HepG2 (cell line): ENCODE measurements at regions not wholly inside any gene's neighbourhood (a gene's known extent, or its start where the extent isn't known, plus 50 kb on each side); places are given as distances from the start of the nearest gene placed in this dataset.

Experiments
- CBX1 ChIP-seq: IDR thresholded peaks from one replicate; pipeline ENCODE4 v1.6.1; 2016; ENCODE audit warnings: antibody characterized with exemption, low read depth
- CENPX ChIP-seq: sonication (generic); formaldehyde crosslinking; IDR thresholded peaks from 2 replicates; pipeline ENCODE4 v1.9.0; 2021; ENCODE audit warnings: mild to moderate bottlenecking, missing genetic modification reagents, moderate library complexity
- DPF2 ChIP-seq: sonication (generic); formaldehyde crosslinking; IDR thresholded peaks from 2 replicates; pipeline ENCODE4 v1.4.0; 2020; ENCODE audit warnings: mild to moderate bottlenecking, low read depth, missing genetic modification reagents, borderline replicate concordance
- KLF16 ChIP-seq, 2 experiments: sonication (generic) in 1 of 2; formaldehyde crosslinking in 1 of 2; IDR thresholded peaks; 2 replicates each; pipeline versions ENCODE4 v1.6.1 to v1.8.0; 2016 to 2023; ENCODE audit warnings: missing genetic modification reagents in 2 of 2, missing compliant biosample characterization in 1 of 2
- MBD4 ChIP-seq: IDR thresholded peaks from 2 replicates; pipeline ENCODE4 v1.6.1; 2012; ENCODE audit warnings: low read length, inconsistent platforms, borderline replicate concordance
- NFRKB ChIP-seq: fragments of 450-650 bp; IDR thresholded peaks from 2 replicates; pipeline ENCODE4 v1.6.1; 2017
- NKX3-1 ChIP-seq: sonication (generic); formaldehyde crosslinking; IDR thresholded peaks from 2 replicates; pipeline ENCODE4 v1.5.0; 2020; ENCODE audit warnings: missing genetic modification reagents
- NR2F2 ChIP-seq: IDR thresholded peaks from 2 replicates; pipeline ENCODE4 v1.6.1; 2012; ENCODE audit warnings: low read depth, inconsistent platforms, borderline replicate concordance
- PAF1 ChIP-seq: IDR thresholded peaks from 2 replicates; pipeline ENCODE4 v1.6.1; 2016; ENCODE audit warnings: missing genetic modification reagents, missing compliant biosample characterization
- SAP130 ChIP-seq: IDR thresholded peaks from 2 replicates; pipeline ENCODE4 v1.6.1; 2016; ENCODE audit warnings: low read depth
- SIX4 ChIP-seq: sonication (generic); formaldehyde crosslinking; IDR thresholded peaks from 2 replicates; pipeline ENCODE4 v1.4.0; 2020; ENCODE audit warnings: missing genetic modification reagents
- SRY ChIP-seq: sonication (generic); formaldehyde crosslinking; IDR thresholded peaks from 2 replicates; pipeline ENCODE4 v1.8.0; 2022; ENCODE audit warnings: mild to moderate bottlenecking, missing genetic modification reagents
- SUZ12 ChIP-seq: fragments of 150-350 bp; IDR thresholded peaks from 2 replicates; pipeline ENCODE4 v1.6.1; 2014; ENCODE audit warnings: low read depth, low read length
- TOPORS ChIP-seq: sonication (generic); formaldehyde crosslinking; IDR thresholded peaks from 2 replicates; pipeline ENCODE4 v1.8.0; 2023; ENCODE audit warnings: mild to moderate bottlenecking, missing genetic modification reagents
- TRIM24 ChIP-seq: sonication (generic); formaldehyde crosslinking; IDR thresholded peaks from 2 replicates; pipeline ENCODE4 v1.8.0; 2022; ENCODE audit warnings: mild to moderate bottlenecking, missing genetic modification reagents
- YY1 ChIP-seq: IDR thresholded peaks from 2 replicates; pipeline ENCODE4 v1.6.1; 2011; ENCODE audit warnings: low read length, low read depth, moderate library complexity, mild to moderate bottlenecking; ENCODE audit not compliant: insufficient read depth, insufficient replicate concordance
- ZMYM3 ChIP-seq: sonication (generic); formaldehyde crosslinking; IDR thresholded peaks from 2 replicates; pipeline ENCODE4 v1.5.1; 2020; ENCODE audit warnings: mild to moderate bottlenecking, missing genetic modification reagents
- ZNF225 ChIP-seq: sonication (generic); formaldehyde crosslinking; IDR thresholded peaks from 2 replicates; pipeline ENCODE4 v1.4.0; 2020; ENCODE audit warnings: mild to moderate bottlenecking, missing genetic modification reagents
- ZNF260 ChIP-seq: sonication (generic); formaldehyde crosslinking; IDR thresholded peaks from 2 replicates; pipeline ENCODE4 v1.4.0; 2020; ENCODE audit warnings: missing genetic modification reagents, low read depth, mild to moderate bottlenecking, borderline replicate concordance
- ZNF274 ChIP-seq: sonication (generic); formaldehyde crosslinking; IDR thresholded peaks from 2 replicates; pipeline ENCODE4 v1.5.1; 2020; ENCODE audit warnings: mild to moderate bottlenecking, missing genetic modification reagents
- ZNF891 ChIP-seq: sonication (generic); formaldehyde crosslinking; IDR thresholded peaks from 2 replicates; pipeline ENCODE4 v1.5.0; 2020; ENCODE audit warnings: mild to moderate bottlenecking, missing genetic modification reagents
- ZSCAN31 ChIP-seq: sonication (generic); formaldehyde crosslinking; IDR thresholded peaks from 2 replicates; pipeline ENCODE4 v1.5.0; 2020; ENCODE audit warnings: low read depth, mild to moderate bottlenecking, missing genetic modification reagents
- ZZZ3 ChIP-seq: sonication (generic); formaldehyde crosslinking; IDR thresholded peaks from 2 replicates; pipeline ENCODE4 v1.4.0; 2020; ENCODE audit warnings: missing genetic modification reagents, mild to moderate bottlenecking, borderline replicate concordance
- TF ChIP-seq, protein P1 (sequence below): sonication (generic); formaldehyde crosslinking; IDR thresholded peaks from 2 replicates; pipeline ENCODE4 v1.8.1; 2023; ENCODE audit warnings: missing genetic modification reagents, mild to moderate bottlenecking, borderline replicate concordance
- TF ChIP-seq, protein P2 (sequence below): sonication (generic); formaldehyde crosslinking; IDR thresholded peaks from 2 replicates; pipeline ENCODE4 v1.4.0; 2020; ENCODE audit warnings: missing genetic modification reagents; ENCODE audit errors: not compliant biosample characterization
- TF ChIP-seq, protein P3 (sequence below): IDR thresholded peaks from 2 replicates; pipeline ENCODE4 v1.6.1; 2016; ENCODE audit warnings: mild to moderate bottlenecking, missing biosample characterization, missing genetic modification reagents
- TF ChIP-seq, protein P4 (sequence below): sonication (generic); formaldehyde crosslinking; IDR thresholded peaks from 2 replicates; pipeline ENCODE4 v1.4.0; 2020; ENCODE audit warnings: mild to moderate bottlenecking, missing genetic modification reagents
- TF ChIP-seq, protein P5 (sequence below): sonication (generic); formaldehyde crosslinking; IDR thresholded peaks from 2 replicates; pipeline ENCODE4 v1.5.1; 2020; ENCODE audit warnings: mild to moderate bottlenecking, missing genetic modification reagents, moderate library complexity

DNA sequence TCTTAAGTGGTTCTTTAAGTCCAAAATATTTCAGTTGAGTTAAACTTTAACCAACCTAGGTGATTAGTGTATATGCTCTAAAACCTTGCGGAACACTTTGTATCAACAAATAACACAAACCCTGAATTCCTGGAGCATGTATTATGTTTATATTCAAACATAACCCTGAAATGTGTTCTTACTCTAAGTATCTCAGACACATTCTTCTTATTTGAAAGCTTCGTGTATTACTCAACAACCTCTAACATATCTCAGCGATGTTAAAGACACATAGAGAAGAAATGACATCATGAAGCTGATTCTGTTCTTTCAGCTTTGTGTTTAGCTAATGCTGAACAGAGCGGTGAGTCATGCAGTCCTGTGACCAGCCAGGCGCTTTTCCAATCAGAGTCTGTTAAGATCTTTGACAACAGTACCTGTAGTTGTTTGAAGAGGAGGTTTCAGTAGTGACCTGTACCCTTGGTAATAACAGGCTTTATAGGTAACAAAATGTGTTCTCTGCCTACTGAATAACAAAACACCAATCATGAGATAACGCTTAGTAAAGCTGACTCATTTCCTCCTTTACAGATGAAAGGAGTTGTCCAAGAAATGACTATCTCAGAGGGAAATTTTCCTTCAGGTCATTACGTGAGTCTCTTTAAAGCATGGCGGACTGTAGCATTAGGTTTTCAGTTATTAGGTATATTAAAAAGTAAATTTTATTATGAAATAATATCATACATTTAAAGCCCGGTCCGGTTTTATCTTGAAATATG, 67.3 kb upstream of the KLF6 start (continued):
- TF ChIP-seq, protein P1, sequence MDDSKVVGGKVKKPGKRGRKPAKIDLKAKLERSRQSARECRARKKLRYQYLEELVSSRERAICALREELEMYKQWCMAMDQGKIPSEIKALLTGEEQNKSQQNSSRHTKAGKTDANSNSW: no peak
- TF ChIP-seq ZSCAN31 (CRISPR knock-in tag) (no peak), ZMYM3 (CRISPR knock-in tag) (no peak), NR2F2 (no peak), PAF1 (CRISPR knock-in tag) (no peak), NKX3-1 (CRISPR knock-in tag) (0 out of 2 replicates have a peak, but pooled peaks have one; percentile 38), TRIM24 (no peak), CENPX (CRISPR knock-in tag) (no peak), ZZZ3 (CRISPR knock-in tag) (no peak), SAP130 (CRISPR knock-in tag) (peak; percentile 75), DPF2 (CRISPR knock-in tag) (no peak; the same call in 1 of the 2 replicates), TOPORS (no peak), ZNF891 (CRISPR knock-in tag) (no peak), ZNF260 (CRISPR knock-in tag) (no peak), SRY (CRISPR knock-in tag) (no peak), YY1 (no peak), SIX4 (CRISPR knock-in tag) (peak; percentile 61; the same call in 1 of the 2 replicates), KLF16 (CRISPR knock-in tag; IDR thresholded peaks at IDR 0.05) (peak in 1 of 2 experiments; percentile 89; a peak in 2 of 4 replicates), NFRKB (no peak), ZNF274 (CRISPR knock-in tag) (no peak), CBX1 (no peak), SUZ12 (no peak), ZNF225 (CRISPR knock-in tag) (no peak), MBD4 (no peak)
- TF ChIP-seq, protein P2, sequence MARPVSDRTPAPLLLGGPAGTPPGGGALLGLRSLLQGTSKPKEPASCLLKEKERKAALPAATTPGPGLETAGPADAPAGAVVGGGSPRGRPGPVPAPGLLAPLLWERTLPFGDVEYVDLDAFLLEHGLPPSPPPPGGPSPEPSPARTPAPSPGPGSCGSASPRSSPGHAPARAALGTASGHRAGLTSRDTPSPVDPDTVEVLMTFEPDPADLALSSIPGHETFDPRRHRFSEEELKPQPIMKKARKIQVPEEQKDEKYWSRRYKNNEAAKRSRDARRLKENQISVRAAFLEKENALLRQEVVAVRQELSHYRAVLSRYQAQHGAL (CRISPR knock-in tag): no peak
- TF ChIP-seq, protein P3, sequence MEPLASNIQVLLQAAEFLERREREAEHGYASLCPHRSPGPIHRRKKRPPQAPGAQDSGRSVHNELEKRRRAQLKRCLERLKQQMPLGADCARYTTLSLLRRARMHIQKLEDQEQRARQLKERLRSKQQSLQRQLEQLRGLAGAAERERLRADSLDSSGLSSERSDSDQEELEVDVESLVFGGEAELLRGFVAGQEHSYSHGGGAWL: no peak
- TF ChIP-seq, protein P4, sequence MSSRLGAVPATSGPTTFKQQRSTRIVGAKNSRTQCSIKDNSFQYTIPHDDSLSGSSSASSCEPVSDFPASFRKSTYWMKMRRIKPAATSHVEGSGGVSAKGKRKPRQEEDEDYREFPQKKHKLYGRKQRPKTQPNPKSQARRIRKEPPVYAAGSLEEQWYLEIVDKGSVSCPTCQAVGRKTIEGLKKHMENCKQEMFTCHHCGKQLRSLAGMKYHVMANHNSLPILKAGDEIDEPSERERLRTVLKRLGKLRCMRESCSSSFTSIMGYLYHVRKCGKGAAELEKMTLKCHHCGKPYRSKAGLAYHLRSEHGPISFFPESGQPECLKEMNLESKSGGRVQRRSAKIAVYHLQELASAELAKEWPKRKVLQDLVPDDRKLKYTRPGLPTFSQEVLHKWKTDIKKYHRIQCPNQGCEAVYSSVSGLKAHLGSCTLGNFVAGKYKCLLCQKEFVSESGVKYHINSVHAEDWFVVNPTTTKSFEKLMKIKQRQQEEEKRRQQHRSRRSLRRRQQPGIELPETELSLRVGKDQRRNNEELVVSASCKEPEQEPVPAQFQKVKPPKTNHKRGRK: no peak
- TF ChIP-seq, protein P5, sequence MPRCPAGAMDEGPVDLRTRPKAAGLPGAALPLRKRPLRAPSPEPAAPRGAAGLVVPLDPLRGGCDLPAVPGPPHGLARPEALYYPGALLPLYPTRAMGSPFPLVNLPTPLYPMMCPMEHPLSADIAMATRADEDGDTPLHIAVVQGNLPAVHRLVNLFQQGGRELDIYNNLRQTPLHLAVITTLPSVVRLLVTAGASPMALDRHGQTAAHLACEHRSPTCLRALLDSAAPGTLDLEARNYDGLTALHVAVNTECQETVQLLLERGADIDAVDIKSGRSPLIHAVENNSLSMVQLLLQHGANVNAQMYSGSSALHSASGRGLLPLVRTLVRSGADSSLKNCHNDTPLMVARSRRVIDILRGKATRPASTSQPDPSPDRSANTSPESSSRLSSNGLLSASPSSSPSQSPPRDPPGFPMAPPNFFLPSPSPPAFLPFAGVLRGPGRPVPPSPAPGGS (CRISPR knock-in tag): no peak
